ENCODE measurements at regions not wholly inside any gene's neighbourhood (a gene's known extent, or its start where the extent isn't known, plus 50 kb on each side); places are given as distances from the start of the nearest gene placed in this dataset.

- Histone ChIP-seq H4K20me1 (ENCODE audit: control insufficient read depth, insufficient read depth, low read length, poor library complexity, severe bottlenecking) (no peaks in the 10 kb centered on the region), H3K79me2 (ENCODE audit: control insufficient read depth, insufficient read depth, low read length) (no peaks in the 10 kb centered on the region), H3K27ac (ENCODE audit: low read length in 2 of 2) (no peak overlapping the region), H3K27me3 (replicated peaks in 1 of 4; ENCODE audit: control extremely low read depth in 1 of 4, control insufficient read depth in 3 of 4, insufficient read depth in 4 of 4, low read length in 3 of 4) (no peaks in the 10 kb centered on the region), H3K9ac (ENCODE audit: low read length) (no peak overlapping the region), H3K9me3 (ENCODE audit: control extremely low read depth in 1 of 3, control insufficient read depth in 2 of 3, insufficient read depth in 1 of 3, low read length in 2 of 3) (no peaks in the 10 kb centered on the region), H3K4me3 (ENCODE audit: control extremely low read depth in 1 of 5, extremely low read depth in 1 of 5, insufficient read depth in 1 of 5, low read depth in 2 of 5, low read length in 4 of 5) (no peak overlapping the region), H2AFZ (ENCODE audit: insufficient read depth, low read depth, low read length, poor library complexity, severe bottlenecking) (no peak overlapping the region), H3K4me1 (ENCODE audit: control insufficient read depth in 2 of 2, insufficient read depth in 2 of 2, low read length in 2 of 2) (no peaks in the 10 kb centered on the region), H3K4me2 (replicated peaks; ENCODE audit: low read depth, low read length, poor library complexity, severe bottlenecking) (no peak overlapping the region), H3K36me3 (replicated peaks in 1 of 2; ENCODE audit: control extremely low read depth in 1 of 2, control insufficient read depth in 1 of 2, extremely low read depth in 1 of 2, insufficient read depth in 2 of 2, low read length in 1 of 2) (no peaks in the 10 kb centered on the region)
- no peaks in the 10 kb centered on the region for H3K9me3 Mint-ChIP-seq (ENCODE audit: insufficient read depth)
- WGBS (ENCODE audit: insufficient coverage) = no CpG with 5 or more reads among the region's 3 CpGs
- ChIA-PET CTCF (no interaction called here), POLR2A (no interaction called here)
- no peaks in the 10 kb centered on the region for H3K4me1 Mint-ChIP-seq
- no peaks in the 10 kb centered on the region for H3K27me3 Mint-ChIP-seq
- ATAC-seq (ENCODE audit: low read depth) (no peak), DNase-seq (no peak)
- TF ChIP-seq EZH2 (IDR thresholded peaks at IDR 0.05; ENCODE audit: borderline replicate concordance, insufficient read depth, low read depth, low read length, poor library complexity, severe bottlenecking) (no peak), CTCF (IDR thresholded peaks at IDR 0.05) (no peak)
- H3K4me3 Mint-ChIP-seq = no peak overlapping the region
- intact Hi-C loops (cut with micrococcal nuclease) = no loop called here
- no peak overlapping the region for H3K27ac Mint-ChIP-seq
Observed at GRCh38 chr1:106517224-106517623, 539.2 kb upstream of the PRMT6 start.

- no peak for TF ChIP-seq CTCF (IDR thresholded peaks at IDR 0.05)
- TF ChIP-seq EZH2 (IDR thresholded peaks at IDR 0.05; ENCODE audit: borderline replicate concordance, insufficient read depth, low read depth, low read length, poor library complexity, severe bottlenecking) = no peak
- ATAC-seq (ENCODE audit: low read depth) = no peak
- H3K9me3 ChIP-seq (ENCODE audit: control extremely low read depth in 1 of 3, control insufficient read depth in 2 of 3, insufficient read depth in 1 of 3, low read length in 2 of 3) = no peaks in the 10 kb centered on the region
- H3K4me1 Mint-ChIP-seq = no peaks in the 10 kb centered on the region
- no peak overlapping the region for H3K9ac ChIP-seq (ENCODE audit: low read length)
- H3K79me2 ChIP-seq (ENCODE audit: control insufficient read depth, insufficient read depth, low read length) = no peaks in the 10 kb centered on the region
- no peak overlapping the region for H3K27ac Mint-ChIP-seq
- CTCF ChIA-PET = no interaction called here
- no peaks in the 10 kb centered on the region for H3K36me3 ChIP-seq (replicated peaks in 1 of 2; ENCODE audit: control extremely low read depth in 1 of 2, control insufficient read depth in 1 of 2, extremely low read depth in 1 of 2, insufficient read depth in 2 of 2, low read length in 1 of 2)
- no peaks in the 10 kb centered on the region for H3K9me3 Mint-ChIP-seq (ENCODE audit: insufficient read depth)
- H3K4me3 ChIP-seq (ENCODE audit: control extremely low read depth in 1 of 5, extremely low read depth in 1 of 5, insufficient read depth in 1 of 5, low read depth in 2 of 5, low read length in 4 of 5) = no peak overlapping the region
- H3K4me3 Mint-ChIP-seq = no peak overlapping the region
- no peak overlapping the region for H3K27ac ChIP-seq (ENCODE audit: low read length in 2 of 2)
- POLR2A ChIA-PET = no interaction called here
- H4K20me1 ChIP-seq (ENCODE audit: control insufficient read depth, insufficient read depth, low read length, poor library complexity, severe bottlenecking) = no peaks in the 10 kb centered on the region
- no peaks in the 10 kb centered on the region for H3K27me3 Mint-ChIP-seq
- no peaks in the 10 kb centered on the region for H3K4me1 ChIP-seq (ENCODE audit: control insufficient read depth in 2 of 2, insufficient read depth in 2 of 2, low read length in 2 of 2)
- no peaks in the 10 kb centered on the region for H3K27me3 ChIP-seq (replicated peaks in 1 of 4; ENCODE audit: control extremely low read depth in 1 of 4, control insufficient read depth in 3 of 4, insufficient read depth in 4 of 4, low read length in 3 of 4)
- DNase-seq = no peak
- no peak overlapping the region for H2AFZ ChIP-seq (ENCODE audit: insufficient read depth, low read depth, low read length, poor library complexity, severe bottlenecking)
- no peak overlapping the region for H3K4me2 ChIP-seq (replicated peaks; ENCODE audit: low read depth, low read length, poor library complexity, severe bottlenecking)
- intact Hi-C loops (cut with micrococcal nuclease) = no loop called here
- no CpG with 5 or more reads among the region's 6 CpGs for WGBS (ENCODE audit: insufficient coverage)
Observed at GRCh38 chr1:106523497-106523896, 533.0 kb upstream of the PRMT6 start.
